HepG2 (cell line): ENCODE measurements at regions not wholly inside any gene's neighbourhood (a gene's known extent, or its start where the extent isn't known, plus 50 kb on each side); places are given as distances from the start of the nearest gene placed in this dataset.
A peak's percentile ranks its signal among the peaks of the same experiment; 100 is the strongest.

Source experiments
- AKNA ChIP-seq: sonication (generic); formaldehyde crosslinking; IDR thresholded peaks from 2 replicates; pipeline ENCODE4 v1.4.0; 2020; ENCODE audit warnings: missing genetic modification reagents, borderline replicate concordance
- FOXP4 ChIP-seq: sonication (generic); formaldehyde crosslinking; IDR thresholded peaks from 2 replicates; pipeline ENCODE4 v1.4.0; 2020; ENCODE audit warnings: missing genetic modification reagents
- GABPB1 ChIP-seq: IDR thresholded peaks from 2 replicates; pipeline ENCODE4 v1.6.1; 2016; ENCODE audit warnings: mild to moderate bottlenecking, missing genetic modification reagents, moderate library complexity, missing compliant biosample characterization
- HNF4A ChIP-seq: sonication (generic); formaldehyde crosslinking; IDR thresholded peaks from 2 replicates; pipeline ENCODE4 v1.4.0; 2020; ENCODE audit warnings: missing genetic modification reagents
- MED13 ChIP-seq: sonication (generic); formaldehyde crosslinking; IDR thresholded peaks from 2 replicates; pipeline ENCODE4 v1.5.0; 2020; ENCODE audit warnings: missing genetic modification reagents
- MIXL1 ChIP-seq: IDR thresholded peaks from 2 replicates; pipeline ENCODE4 v1.6.1; 2016
- NFE2L1 ChIP-seq: sonication (generic); formaldehyde crosslinking; IDR thresholded peaks from 2 replicates; pipeline ENCODE4 v1.4.0; 2020; ENCODE audit warnings: missing genetic modification reagents, mild to moderate bottlenecking, borderline replicate concordance
- SALL1 ChIP-seq: sonication (generic); formaldehyde crosslinking; IDR thresholded peaks from 2 replicates; pipeline ENCODE4 v1.8.0; 2022; ENCODE audit warnings: mild to moderate bottlenecking, missing genetic modification reagents
- STAT6 ChIP-seq: sonication (generic); formaldehyde crosslinking; IDR thresholded peaks from 2 replicates; pipeline ENCODE4 v1.4.0; 2020; ENCODE audit warnings: missing genetic modification reagents, mild to moderate bottlenecking, borderline replicate concordance
- ZHX2 ChIP-seq, 2 experiments: sonication (generic) in 1 of 2; formaldehyde crosslinking in 1 of 2; IDR thresholded peaks; 2 replicates each; pipeline versions ENCODE4 v1.6.1 to v1.9.0; 2014 to 2022; ENCODE audit warnings: antibody characterized with exemption in 1 of 2, borderline replicate concordance in 1 of 2, inconsistent platforms in 1 of 2, low read depth in 1 of 2, missing genetic modification reagents in 1 of 2
- ZNF777 ChIP-seq: sonication (generic); formaldehyde crosslinking; IDR thresholded peaks from 2 replicates; pipeline ENCODE4 v1.4.0; 2020; ENCODE audit warnings: missing genetic modification reagents

- TF ChIP-seq FOXP4 (CRISPR knock-in tag) (peak; percentile 67), MED13 (CRISPR knock-in tag) (no peak), STAT6 (peak; percentile 83; the same call in 1 of the 2 replicates), HNF4A (CRISPR knock-in tag) (peak; percentile 95), AKNA (CRISPR knock-in tag) (no peak), ZHX2 (IDR thresholded peaks at IDR 0.05; ENCODE audit: low read depth) (peak; percentile 69), ZHX2 (CRISPR knock-in tag; IDR thresholded peaks at IDR 0.05; ENCODE audit: borderline replicate concordance) (no peak), SALL1 (CRISPR knock-in tag) (peak; percentile 82), MIXL1 (peak; percentile 89), NFE2L1 (CRISPR knock-in tag) (no peak), GABPB1 (CRISPR knock-in tag) (no peak; the same call in 1 of the 2 replicates), ZNF777 (CRISPR knock-in tag) (peak; percentile 80)
These were observed 63.7 kb downstream of the GPX5 start (continued) for GRCh38 chr6:28589234-28589956.
